Uterus (tissue), 3 donors: ENCODE measurements at regions not wholly inside any gene's neighbourhood (a gene's known extent, or its start where the extent isn't known, plus 50 kb on each side); places are given as distances from the start of the nearest gene placed in this dataset.

Experiments
- DNase-seq, 2 donors: peaks; one replicate each; pipeline ENCODE4 v3.0.0-alpha.2; 2019 to 2020
- H3K27ac ChIP-seq, 2 donors: fragments of 200-600 bp; sonication (generic); 1 replicate in 1 of 2; 2 replicates in 1 of 2; pipeline ENCODE4 v1.5.1; 2016 to 2018
- H3K27me3 ChIP-seq, 2 donors: fragments of 200-600 bp; sonication (generic); one replicate each; pipeline ENCODE4 v1.5.1; 2018 to 2019; ENCODE audit warnings: control low read depth in 1 of 2
- H3K36me3 ChIP-seq, 2 donors: fragments of 200-600 bp; sonication (generic); one replicate each; pipeline ENCODE4 v1.5.1; 2019; ENCODE audit warnings: control low read depth in 1 of 2
- H3K4me1 ChIP-seq, 2 donors: fragments of 200-600 bp; sonication (generic); one replicate each; pipeline ENCODE4 v1.5.1; 2018 to 2019; ENCODE audit warnings: control low read depth in 1 of 2
- H3K4me3 ChIP-seq, 2 donors: fragments of 200-600 bp; sonication (generic); 1 replicate in 1 of 2; 2 replicates in 1 of 2; pipeline ENCODE4 v1.5.1; 2018 to 2019; ENCODE audit warnings: mild to moderate bottlenecking in 1 of 2
- H3K9me3 ChIP-seq, 2 donors: fragments of 200-600 bp; sonication (generic); one replicate each; pipeline ENCODE4 v1.5.1; 2019; ENCODE audit warnings: control low read depth in 1 of 2
- POLR2A ChIP-seq, 2 donors: fragments of 450-650 bp; IDR thresholded peaks; one replicate each; pipeline ENCODE4 v1.6.1; 2016; ENCODE audit warnings: antibody characterized with exemption in 2 of 2, mild to moderate bottlenecking in 1 of 2, moderate library complexity in 1 of 2
- intact Hi-C: fragments of 100-400 bp; cut with DNase I; formaldehyde crosslinking; loops from one replicate; pipeline ENCODE4 v1.15.1; 2023; ENCODE audit warnings: low total_unique reads
- TF ChIP-seq, protein P1 (sequence below), 4 experiments: fragments of 200-600 bp in 2 of 4; fragments of 450-650 bp in 2 of 4; sonication (generic) in 2 of 4; IDR thresholded peaks; one replicate each; pipeline ENCODE4 v1.5.1; 2016 to 2019; ENCODE audit warnings: antibody characterized with exemption in 4 of 4, mild to moderate bottlenecking in 2 of 4, moderate library complexity in 1 of 4
- donor health status: DM: yes; HTN: yes; CAD: no.

DNA sequence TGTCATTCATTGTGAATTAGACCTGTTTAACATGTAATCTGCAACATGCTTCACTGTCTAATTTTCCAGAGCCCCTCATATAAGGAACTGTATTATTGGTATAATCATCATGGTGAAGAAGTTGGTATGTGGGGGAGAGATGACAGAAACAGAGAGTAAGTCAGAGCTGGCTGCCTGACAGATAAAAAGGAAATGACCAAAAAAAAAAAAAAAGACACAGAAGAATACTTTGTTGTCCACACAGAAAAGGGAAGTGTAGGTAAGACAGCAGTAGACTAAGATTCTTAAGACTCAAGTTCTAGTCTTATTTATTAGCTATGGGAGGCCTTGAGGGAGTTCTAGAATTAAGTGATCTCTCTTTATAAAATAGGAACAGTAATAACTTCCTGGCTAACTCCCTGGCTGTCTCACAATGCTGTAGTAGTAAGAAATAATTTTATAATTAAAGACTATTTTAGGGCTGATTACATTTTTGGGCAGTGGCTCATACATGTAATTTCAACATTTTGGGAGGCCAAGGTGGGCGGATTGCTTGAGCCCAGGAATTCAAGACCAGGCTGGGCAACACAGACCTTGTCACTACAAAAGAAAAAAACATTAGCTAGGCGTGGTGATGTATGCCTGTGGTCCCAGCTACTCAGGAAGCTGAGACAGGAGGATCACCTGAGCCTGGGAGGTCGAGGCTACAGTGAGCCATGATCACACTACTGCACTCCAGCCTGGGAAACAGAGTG, 102.5 kb downstream of the PRL start:
- intact Hi-C loops, result no loop called here
- H3K9me3 ChIP-seq, result no peaks in the 10 kb centered on the region
- H3K4me1 ChIP-seq, result no peaks in the 10 kb centered on the region
- H3K27ac ChIP-seq, result no peak overlapping the region
- no peak overlapping the region for H3K4me3 ChIP-seq
- H3K27me3 ChIP-seq, result no peaks in the 10 kb centered on the region
- H3K36me3 ChIP-seq, result no peaks in the 10 kb centered on the region
- TF ChIP-seq, protein P1, sequence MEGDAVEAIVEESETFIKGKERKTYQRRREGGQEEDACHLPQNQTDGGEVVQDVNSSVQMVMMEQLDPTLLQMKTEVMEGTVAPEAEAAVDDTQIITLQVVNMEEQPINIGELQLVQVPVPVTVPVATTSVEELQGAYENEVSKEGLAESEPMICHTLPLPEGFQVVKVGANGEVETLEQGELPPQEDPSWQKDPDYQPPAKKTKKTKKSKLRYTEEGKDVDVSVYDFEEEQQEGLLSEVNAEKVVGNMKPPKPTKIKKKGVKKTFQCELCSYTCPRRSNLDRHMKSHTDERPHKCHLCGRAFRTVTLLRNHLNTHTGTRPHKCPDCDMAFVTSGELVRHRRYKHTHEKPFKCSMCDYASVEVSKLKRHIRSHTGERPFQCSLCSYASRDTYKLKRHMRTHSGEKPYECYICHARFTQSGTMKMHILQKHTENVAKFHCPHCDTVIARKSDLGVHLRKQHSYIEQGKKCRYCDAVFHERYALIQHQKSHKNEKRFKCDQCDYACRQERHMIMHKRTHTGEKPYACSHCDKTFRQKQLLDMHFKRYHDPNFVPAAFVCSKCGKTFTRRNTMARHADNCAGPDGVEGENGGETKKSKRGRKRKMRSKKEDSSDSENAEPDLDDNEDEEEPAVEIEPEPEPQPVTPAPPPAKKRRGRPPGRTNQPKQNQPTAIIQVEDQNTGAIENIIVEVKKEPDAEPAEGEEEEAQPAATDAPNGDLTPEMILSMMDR (IDR thresholded peaks at IDR 0.05), result no peak
- no peak for TF ChIP-seq POLR2A (IDR thresholded peaks at IDR 0.05)
- DNase-seq, result no peak

DNA sequence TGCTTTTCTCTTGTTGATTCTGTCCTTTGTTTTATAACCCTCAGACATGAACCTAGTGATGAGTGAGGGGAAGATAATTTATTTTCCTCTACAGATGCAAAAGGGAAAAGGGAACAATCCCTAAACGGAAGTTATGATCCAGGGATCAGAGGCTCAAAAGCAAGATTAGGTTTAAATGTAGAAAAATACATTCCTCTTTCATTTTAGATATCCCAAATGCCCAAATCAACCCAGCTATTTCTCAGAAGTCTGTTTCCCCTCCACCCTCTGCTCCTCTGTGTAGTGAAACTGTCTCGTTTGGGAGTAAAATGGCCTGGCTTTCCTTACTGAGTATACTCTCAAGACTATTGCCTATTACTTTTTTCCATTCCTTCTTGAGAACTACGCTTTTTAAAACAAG, 97.1 kb downstream of the PRL start:
- Histone ChIP-seq H3K27ac (no peak overlapping the region), H3K27me3 (no peaks in the 10 kb centered on the region), H3K36me3 (no peaks in the 10 kb centered on the region), H3K4me3 (no peak overlapping the region), H3K9me3 (no peaks in the 10 kb centered on the region), H3K4me1 (no peaks in the 10 kb centered on the region)
- DNase-seq, result no peak
- TF ChIP-seq, protein P1 (IDR thresholded peaks at IDR 0.05), result no peak
- no peak for TF ChIP-seq POLR2A (IDR thresholded peaks at IDR 0.05)
- intact Hi-C loops, result no loop called here

DNA sequence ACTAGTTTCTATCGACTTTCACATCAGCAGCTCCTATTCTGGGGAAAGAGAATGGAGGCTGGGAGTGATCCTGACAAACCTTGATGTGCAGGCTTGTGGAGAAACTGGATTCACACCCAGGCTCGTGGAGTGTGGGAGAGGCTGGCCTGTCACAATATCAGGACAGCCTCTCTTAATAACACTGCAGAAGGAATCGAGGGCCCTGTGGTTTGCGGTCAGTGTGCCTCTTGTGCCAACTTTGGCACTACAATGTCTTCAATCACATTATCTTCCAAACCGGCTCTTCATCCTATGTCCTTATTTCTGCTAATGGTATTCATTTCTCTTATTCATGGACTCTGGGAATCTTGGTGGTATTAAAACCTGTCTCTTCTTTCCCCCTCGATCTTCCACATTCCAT, 92.7 kb downstream of the PRL start:
- H3K27ac ChIP-seq, result no peak overlapping the region
- TF ChIP-seq, protein P1 (IDR thresholded peaks at IDR 0.05), result no peak
- no peak for TF ChIP-seq POLR2A (IDR thresholded peaks at IDR 0.05)

DNA sequence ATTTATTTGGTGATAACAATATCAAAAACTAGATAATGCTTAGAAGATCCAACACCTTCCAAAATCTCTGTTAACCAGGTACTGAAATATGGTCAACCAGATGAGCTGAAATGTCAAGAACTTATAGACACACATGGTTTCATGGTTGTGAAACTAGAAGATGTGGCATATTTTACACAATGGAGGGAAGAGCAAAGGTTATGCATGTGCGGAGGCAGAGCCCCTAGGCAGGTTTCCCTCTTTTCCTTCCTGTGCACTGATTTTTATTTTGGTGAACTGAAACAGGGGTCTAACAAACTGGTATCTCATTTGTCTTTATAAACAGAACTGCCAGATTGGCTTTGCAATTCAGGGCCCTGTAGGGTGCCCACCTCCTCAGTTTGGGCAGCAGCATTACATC, 91.6 kb downstream of the PRL start:
- TF ChIP-seq POLR2A (IDR thresholded peaks at IDR 0.05), result no peak
- TF ChIP-seq, protein P1 (IDR thresholded peaks at IDR 0.05), result no peak
- H3K4me3 ChIP-seq, result no peak overlapping the region
- H3K36me3 ChIP-seq, result no peaks in the 10 kb centered on the region
- no peaks in the 10 kb centered on the region for H3K27me3 ChIP-seq
- intact Hi-C loops, result no loop called here
- H3K27ac ChIP-seq, result no peak overlapping the region
- H3K4me1 ChIP-seq, result no peaks in the 10 kb centered on the region
- no peak for DNase-seq
- no peaks in the 10 kb centered on the region for H3K9me3 ChIP-seq

More for the DNA sequence above, 92.7 kb downstream of the PRL start:
- Histone ChIP-seq H3K9me3 (no peaks in the 10 kb centered on the region), H3K4me1 (no peaks in the 10 kb centered on the region), H3K27me3 (no peaks in the 10 kb centered on the region), H3K4me3 (no peak overlapping the region), H3K36me3 (no peaks in the 10 kb centered on the region)
- DNase-seq, result no peak
- intact Hi-C loops, result no loop called here

DNA sequence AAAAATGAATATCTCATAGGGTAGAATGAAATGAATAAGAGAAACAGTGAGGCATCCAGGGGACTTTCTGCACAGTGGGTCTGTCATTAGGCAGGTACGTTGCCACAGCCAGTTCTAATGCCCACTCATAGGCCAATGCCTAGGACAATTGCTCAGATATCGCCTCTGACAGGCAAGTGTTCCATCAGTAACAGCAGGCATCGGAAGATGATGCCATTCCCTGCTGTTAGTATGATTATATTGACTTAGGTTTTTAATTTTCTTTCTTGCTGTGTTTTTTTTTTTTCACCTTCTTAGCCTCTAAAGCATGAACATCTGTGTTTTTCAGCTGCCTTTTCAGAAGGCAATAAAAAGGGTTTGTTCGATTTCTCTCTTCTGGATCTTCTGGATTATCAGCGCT, 90.7 kb downstream of the PRL start:
- intact Hi-C loops, result no loop called here
- no peak for DNase-seq
- Histone ChIP-seq H3K4me3 (no peak overlapping the region), H3K9me3 (no peaks in the 10 kb centered on the region), H3K4me1 (no peaks in the 10 kb centered on the region), H3K36me3 (no peaks in the 10 kb centered on the region), H3K27me3 (no peaks in the 10 kb centered on the region), H3K27ac (no peak overlapping the region)
- TF ChIP-seq, protein P1 (IDR thresholded peaks at IDR 0.05), result no peak
- TF ChIP-seq POLR2A (IDR thresholded peaks at IDR 0.05), result no peak
